Left renal pelvis (tissue), 4 donors: ENCODE measurements at regions not wholly inside any gene's neighbourhood (a gene's known extent, or its start where the extent isn't known, plus 50 kb on each side); places are given as distances from the start of the nearest gene placed in this dataset.
"Not testable (repeated sequence)": the region's sequence is repeated elsewhere in the genome, so short reads cannot be mapped to it uniquely, and the experiment has no call there.

ENCODE experiments used
- DNase-seq, 4 donors: peaks; one replicate each; pipeline ENCODE4 v3.0.0-alpha.2; 2013; ENCODE audit warnings: low read depth in 4 of 4, low spot score in 3 of 4

DNA sequence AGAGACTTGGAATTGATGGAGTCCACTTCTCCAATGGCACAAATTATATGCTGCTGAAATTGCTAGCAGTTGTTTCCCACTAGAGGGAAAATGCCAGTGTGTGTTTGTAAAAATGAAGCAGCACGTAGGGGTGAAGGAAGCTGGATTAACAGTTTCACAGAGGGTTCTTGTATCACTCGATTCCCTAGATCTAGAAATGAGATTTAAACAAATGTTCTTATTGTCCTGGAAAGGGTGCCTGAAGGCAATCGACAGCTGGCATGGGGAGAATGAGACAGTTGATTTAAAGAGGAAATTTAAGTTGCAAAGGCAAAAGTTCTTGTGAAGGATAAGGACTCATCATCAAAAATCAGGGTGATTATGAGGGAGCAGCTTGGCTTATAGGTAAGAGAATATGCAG, 234.8 kb upstream of the ARPP21 start:
- DNase-seq: no peak

DNA sequence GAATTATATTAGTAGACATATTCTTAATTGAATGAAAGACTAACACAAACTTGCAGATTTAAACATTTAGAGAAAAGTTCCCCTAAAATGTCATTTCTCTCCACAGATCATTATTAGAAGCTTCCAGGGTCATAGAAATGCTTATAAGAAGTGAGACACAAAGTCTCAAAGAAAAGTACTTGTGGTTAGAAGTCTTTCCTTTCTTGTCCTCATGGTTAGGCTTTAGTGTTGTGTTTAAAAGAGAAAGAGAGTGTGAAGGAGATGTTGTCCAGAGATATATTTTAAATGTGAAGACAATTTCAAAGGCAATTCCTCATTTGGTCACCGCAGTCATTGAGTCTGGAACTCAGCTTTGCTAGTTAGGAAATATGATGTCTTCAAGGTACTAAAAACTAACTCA, 230.4 kb upstream of the ARPP21 start:
- no peak for DNase-seq

DNA sequence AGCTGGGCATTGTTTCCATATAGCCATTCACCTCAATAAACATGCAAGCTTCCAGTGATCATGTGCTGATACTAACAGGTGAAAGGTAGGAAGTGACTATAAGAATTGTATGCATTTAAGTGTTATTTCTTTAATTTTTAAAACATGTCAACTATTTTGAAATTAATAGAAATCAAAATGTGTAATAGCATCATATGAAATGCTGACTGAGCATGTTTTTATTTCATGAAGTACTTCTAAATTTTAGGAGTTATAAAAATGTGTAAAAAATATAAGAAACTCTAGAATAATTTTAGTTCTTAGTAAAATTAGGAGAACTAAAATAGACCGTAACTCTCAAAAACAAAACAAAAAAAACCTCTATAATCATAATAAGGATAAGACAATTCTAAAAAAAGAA, 229.3 kb upstream of the ARPP21 start:
- DNase-seq: no peak

DNA sequence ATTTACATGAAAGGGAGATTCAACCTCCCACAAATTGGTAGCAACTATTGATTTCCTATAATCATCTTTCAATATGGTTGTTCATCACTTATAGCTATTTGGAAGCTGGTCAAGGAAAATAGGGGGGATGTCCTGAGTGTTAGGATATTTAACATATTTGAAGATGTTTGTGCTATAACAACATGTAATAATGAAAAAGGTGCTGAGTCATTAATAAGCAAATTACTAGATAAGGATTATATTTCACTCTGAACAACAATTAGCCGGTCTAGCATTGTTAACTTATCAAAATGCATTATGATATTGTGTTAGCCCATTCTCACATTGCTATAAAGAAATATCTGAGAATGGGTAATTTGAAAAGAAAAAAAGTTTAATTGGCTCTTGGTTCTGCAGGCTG, 225.8 kb upstream of the ARPP21 start:
- DNase-seq: no peak

DNA sequence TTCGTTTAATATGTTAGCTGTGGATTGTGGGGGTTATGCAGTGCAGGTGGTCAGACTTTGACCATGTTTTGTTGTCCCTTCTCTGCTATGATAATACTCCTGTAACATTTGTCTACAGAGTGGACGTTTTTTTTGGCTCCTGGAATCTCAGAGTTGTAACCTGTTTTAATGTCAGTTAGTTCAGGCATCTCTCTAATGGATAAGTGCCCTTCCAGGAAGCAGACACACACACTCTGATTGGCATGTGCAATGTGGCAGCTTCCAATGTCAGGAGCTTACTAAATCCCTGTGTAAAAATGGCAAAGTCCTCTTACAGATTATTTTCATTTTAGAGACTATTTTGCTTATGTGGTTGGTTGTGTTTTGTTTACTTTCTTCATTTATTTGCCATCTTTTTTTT, 222.2 kb upstream of the ARPP21 start:
- no peak for DNase-seq

DNA sequence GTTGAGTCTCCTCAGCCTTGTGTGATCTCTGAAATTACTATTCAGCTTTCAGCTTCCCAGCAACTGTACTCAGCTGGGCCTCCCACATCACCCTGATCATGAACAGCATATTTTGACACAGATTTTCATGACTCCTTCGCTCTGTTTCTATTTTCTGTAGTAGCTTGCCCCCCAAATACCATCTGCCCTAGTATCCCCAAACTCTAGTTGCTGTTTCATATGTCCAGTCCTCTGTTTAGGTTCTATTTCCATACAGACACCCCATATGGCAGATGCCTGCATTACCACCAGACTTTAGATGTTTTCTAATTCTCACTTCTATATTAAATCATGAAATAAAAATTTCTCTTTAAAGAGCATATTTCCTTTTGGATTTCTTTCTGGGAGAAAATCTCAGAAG, 217.2 kb upstream of the ARPP21 start:
- no peak for DNase-seq

DNA sequence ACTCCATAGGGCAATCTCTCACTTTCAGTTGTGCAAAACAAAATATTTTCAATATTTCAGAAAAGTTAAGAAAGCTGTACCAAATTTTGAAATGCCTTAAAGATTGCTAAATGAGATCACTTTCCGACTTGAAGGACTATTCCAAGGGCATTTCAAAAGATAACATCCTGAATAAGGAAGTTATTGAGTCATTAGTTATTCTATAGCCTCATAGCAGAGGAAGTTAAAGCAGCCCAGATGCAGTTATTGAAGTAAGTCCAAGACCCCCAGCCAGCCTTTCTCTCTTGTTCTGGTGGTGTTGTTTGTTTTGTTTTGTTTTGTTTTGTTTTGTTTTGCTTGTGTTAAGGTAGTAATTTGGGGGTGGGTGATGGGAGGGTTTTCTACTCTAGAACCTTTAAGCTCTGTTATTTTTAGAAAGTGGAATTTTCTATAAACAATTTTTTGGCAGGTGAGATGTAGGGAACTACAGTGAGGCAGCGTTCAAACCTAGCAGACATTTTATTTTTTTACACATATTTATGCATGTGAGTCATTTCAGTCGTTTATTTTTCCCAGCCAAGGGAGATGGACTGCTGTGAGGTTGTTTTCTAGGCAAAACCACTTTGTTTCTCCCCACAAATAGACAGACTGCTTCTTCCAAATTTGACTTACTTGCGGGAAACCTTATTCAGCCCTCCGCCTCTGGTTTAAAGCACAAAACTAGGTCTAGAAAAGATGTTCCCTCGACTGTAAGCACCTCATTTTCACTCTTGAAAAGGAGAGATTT, 216.3 kb upstream of the ARPP21 start:
- no peak for DNase-seq

DNA sequence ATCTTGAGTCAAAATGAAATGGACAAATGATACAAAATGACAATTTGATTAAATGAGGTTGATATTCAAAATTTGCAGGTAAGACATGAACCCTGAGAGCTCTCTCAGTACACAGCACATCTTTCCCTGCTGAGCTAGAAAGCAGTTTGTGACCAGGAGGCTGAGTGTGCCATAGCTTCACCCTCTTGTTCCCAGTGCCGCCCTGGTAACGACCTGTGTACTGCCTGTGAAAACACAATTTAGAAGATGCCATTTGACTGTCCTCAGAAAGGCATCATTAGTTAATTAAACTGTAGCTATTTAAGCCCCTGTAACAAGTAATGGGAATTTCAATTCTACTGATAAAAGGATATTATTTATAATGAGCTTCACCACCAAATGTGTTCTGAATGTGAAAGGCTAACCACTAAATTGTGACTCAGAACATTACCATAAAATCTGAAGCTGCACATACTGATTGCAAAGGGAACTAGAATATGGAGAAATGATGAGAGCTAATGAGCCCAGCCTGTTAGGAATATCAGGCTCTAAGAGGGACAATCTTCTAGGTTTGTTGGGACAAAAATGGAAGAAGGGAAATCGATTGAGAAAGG, 212.9 kb upstream of the ARPP21 start:
- DNase-seq: no peak

DNA sequence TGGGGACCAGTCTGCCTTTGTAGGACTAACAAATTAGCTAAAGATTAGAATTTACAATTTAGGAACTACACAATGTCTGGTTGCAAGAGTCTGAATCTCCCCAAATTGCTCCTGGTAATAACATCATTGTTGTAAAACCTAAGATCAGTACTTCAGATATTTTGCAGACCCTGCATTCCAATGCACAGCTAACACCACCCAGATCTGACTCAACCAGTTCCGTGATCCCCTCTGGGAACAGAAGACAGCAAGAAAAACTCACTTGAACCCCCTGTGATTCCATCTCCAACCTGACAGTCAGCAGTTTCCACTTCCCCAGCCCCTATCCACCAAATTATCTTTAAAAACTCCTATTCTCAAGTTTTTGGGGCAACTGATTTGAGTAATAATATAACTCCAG, 201.9 kb upstream of the ARPP21 start:
- DNase-seq: no peak

DNA sequence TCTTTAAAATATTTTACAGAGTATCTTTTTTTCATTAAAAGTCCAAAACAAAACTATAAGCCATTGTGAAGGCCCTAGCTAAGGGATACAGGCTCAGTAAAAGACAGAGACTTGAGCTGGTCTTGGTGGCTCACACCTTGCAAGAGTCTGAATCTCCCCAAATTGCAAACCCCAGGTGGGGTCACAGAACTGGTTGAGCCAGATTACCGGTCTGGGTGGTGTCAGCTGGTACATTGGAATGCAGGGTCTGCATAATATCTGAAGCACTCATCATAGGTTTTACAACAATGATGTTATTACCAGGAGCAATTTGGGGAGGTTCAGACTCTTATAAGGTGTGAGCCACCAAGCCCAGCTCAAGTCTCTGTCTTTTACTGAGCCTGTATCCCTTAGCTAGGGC, 201.2 kb upstream of the ARPP21 start:
- no peak for DNase-seq

DNA sequence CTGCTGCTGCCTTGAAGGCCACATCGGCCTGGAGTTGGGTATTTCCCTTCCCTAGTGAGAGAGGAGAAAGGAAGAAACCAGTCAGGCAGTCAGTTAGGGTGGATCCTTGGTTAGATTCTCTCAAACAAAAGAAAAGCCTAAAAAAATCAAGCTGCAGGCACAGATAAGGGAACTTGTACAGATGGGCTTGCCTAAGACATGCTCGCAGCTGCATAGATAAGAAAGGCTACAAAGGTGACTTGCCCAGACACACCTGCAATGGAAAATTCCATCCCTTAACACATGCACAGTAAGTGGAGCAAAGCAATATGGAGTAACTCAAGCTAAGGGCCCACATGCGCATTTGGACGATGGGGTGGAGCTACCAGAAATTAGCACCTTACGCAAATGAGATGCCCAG, 199.7 kb upstream of the ARPP21 start:
- DNase-seq: no peak

DNA sequence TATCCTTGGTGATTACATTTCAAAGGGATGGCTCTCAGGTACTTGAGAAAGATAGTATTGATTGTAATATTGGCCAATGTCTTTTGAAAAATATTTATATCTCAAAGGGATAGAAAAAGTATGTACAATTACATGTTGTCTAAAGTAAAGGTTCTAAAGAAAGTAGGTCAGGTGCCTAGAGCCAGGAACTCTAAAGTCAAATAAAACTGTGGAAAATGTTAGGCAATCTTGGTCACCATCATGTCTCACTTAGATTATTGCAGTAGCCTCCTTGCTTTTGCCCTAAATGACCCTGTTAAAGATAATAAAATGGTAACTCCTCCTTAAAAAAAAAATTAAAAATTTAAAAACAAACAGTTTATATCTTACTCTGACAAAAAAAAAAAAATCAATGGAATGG, 198.5 kb upstream of the ARPP21 start:
- DNase-seq: no peak

DNA sequence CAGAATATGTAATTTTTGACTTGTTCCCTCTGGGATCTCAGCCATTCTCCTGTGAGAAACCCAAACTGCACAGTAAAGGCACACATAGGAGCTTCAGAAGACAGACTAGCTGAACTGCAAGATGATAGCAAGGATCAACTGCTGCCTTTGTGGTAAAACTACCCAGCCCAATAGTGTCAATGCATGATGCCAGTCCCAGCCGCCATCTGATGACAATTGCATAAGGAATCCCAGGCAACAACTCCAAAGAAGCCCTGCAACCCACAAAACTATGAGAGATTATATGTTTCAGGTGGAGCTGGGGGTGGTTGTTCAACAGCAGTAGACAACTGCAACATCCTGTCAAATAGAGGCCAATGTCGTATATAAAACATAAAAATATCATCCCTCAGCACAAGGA, 192.4 kb upstream of the ARPP21 start:
- no peak for DNase-seq

DNA sequence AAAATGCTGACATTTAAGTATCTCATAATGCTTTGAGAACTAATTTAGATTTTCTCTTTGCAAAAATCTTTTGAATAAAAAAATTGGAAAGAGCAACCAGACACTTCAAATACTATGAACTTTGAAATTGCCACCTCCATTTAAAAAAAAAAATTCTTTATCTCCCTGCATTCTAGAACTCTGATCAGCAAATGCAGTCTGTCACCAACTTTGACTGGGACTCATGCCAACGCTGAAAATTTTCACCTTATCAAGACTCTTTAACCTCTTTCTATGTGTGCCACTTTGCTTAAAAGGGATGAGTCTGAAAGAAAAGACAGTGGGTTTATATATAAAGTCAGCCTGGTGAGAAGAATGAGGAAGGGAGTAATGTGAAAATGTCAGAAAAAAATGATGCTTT, 191.2 kb upstream of the ARPP21 start:
- DNase-seq: no peak

DNA sequence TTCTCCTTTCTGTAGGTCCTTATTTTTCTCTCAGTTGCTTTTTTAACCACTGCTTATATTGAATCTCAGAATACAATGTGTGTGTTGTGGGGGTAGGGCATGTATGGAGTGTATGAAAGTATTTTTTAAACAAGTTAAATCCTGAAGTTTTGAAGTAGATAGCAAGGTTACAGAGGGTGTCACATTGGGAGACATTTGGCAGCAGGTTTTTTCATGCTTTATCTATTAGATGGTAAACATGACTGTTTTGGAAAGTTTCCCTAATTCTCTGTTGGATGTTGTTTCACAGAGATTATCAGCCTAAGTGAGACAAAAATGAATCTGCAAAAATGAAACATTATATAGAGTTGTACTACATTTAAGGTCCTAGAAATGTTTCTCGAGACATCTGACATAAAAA, 190.6 kb upstream of the ARPP21 start:
- no peak for DNase-seq

DNA sequence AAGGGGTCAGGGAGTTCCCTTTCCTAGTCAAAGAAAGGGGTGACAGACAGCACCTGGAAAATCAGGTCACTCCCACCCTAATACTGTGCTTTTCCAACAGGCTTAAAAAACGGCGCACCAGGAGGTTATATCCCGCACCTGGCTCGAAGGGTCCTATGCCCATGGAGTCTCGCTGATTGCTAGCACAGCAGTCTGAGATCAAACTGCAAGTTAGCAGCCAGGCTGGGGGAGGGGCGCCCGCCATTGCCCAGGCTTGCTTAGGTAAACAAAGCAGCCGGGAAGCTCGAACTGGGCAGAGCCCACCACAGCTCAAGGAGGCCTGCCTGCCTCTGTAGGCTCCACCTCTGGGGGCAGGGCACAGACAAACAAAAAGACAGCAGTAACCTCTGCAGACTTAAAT, 184.5 kb upstream of the ARPP21 start:
- not testable (repeated sequence) for DNase-seq

DNA sequence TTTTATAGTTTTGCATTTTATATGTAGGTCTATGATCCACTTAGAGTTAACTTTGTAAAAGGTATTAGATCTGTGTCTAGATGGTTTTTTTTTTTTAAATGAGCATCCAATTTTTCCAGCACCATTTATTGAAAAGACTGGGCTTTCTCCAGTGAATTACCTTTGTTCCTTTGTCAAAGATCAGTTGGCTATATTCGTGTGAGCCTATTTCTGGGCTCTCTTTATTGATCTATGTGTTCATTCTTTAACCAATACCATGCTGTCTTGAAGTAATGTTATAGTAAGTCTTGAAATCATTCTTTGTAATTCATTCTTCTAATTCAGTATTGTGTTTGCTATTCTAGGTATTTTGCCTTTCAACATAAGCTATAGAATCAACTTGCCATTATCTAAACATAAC, 165.4 kb upstream of the ARPP21 start:
- no peak for DNase-seq

DNA sequence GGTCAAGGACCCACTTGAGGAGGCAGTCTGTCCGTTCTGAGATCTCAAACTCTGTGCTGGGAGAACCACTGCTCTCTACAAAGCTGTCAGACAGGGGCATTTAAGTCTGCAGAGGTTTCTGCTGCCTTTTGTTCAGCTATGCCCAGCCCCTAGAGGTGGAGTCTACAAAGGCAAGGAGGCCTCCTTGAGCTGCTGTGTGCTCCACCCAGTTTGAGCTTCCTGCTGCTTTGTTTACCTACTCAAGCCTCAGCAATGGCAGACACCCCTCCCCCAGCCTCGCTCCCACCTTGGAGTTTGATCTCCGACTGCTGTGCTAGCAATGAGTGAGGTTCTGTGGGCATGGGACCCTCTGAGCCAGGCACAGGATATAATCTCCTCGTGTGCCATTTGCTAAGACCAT, 156.8 kb upstream of the ARPP21 start:
- not testable (repeated sequence) for DNase-seq

DNA sequence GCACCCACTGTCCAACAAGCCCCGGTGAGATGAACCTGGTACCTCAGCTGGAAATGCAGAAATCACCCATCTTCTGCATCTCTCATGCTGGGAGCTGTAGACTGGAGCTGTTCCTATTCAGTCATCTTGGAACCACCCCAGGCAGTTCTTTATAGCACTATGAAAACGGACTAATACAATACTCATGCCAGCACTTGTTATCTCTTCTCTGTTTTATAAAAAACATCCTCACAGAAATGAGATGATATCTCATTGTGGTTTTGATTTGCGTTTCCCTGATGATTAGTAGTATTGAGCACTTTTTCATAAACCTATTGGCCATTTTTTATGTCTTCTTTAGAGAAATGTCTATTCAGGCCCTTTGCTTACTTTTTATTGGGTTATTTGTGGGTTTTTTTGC, 156.2 kb upstream of the ARPP21 start:
- no peak for DNase-seq

DNA sequence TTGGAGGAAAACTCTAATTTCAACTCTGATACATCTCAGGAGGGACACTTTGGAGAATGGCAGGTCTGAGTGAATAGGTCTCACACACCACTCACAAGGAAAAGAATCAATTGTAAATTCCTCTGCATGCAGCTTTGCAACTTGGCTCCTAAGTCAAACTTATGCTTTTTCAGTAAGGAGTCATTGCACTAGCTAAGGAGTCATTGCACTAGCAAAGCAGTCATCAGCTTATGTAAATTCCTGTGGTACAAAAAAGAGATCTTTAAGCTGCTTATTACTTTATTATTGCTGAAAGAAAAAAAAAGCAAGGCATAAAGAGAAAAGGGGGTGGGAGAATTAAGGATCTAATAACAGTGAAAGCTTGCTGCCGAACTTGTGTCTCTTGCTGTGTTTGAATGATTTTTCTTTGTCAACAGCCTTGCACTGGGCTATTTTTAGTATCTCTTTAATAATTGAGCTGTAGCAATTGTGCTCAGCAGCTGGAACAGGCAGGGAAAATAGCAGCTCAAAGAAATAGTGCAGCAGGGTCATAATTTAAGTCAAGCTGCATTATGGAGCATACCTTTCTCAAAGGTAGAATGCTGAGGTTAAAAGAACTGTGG, 154.3 kb upstream of the ARPP21 start:
- DNase-seq: no peak

DNA sequence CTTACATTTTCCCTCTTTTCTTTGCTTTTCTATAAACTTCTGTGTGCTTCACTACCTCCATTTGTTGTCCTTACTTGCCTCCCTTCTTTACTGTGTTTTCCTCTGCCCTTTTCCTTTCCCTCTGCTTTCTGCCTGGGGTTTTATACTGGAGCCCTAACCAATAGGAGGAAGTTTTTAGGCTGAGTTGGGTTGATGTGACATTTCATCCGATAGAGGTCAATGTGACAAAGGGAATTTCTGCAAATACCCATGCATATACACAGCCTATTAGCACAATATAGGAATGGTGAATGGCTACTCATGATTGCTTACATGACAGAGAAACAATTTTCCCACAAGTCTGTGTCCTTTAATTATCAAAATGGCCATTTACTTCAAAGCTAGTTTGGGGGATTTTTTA, 153.0 kb upstream of the ARPP21 start:
- DNase-seq: no peak

DNA sequence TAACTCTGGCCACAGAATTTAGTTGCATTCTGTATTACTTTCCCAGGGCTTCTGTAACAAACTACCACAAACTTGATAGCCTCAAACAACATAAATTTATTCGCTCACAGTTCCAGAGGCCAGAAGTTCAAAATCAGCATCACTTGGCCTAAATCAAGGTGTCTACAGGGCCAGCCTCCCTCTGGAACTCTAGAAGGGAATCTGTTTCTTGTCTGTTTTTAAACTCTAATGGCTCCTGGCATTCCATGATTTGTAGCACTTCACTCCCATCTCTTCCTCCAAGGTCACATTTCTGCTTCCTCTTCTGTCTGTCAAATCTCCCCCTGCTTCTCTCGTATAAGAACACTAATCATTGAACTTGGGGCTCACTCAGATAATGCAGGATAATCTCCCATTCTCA, 151.9 kb upstream of the ARPP21 start:
- DNase-seq: peak in 1 of 4 donors; percentile 56
